Nephron (organoid): ENCODE measurements at regions not wholly inside any gene's neighbourhood (a gene's known extent, or its start where the extent isn't known, plus 50 kb on each side); places are given as distances from the start of the nearest gene placed in this dataset.

Source experiments
- H3K27ac Mint-ChIP-seq, 3 experiments: 2 replicates each; pipeline ENCODE4 v1.8.0; 2020; ENCODE audit warnings: mixed read lengths in 3 of 3, mild to moderate bottlenecking in 2 of 3, moderate library complexity in 1 of 3
- H3K27me3 Mint-ChIP-seq: 2 replicates; pipeline ENCODE4 v1.8.0; 2021; ENCODE audit warnings: low read depth, mild to moderate bottlenecking, moderate library complexity, mixed read lengths
- H3K36me3 Mint-ChIP-seq: 2 replicates; pipeline ENCODE4 v1.8.0; 2020; ENCODE audit warnings: low read depth, mixed read lengths
- H3K4me1 Mint-ChIP-seq: 2 replicates; pipeline ENCODE4 v1.8.0; 2020; ENCODE audit warnings: mixed read lengths
- H3K4me3 Mint-ChIP-seq, 3 experiments: 2 replicates each; pipeline ENCODE4 v1.8.0; 2020; ENCODE audit warnings: mild to moderate bottlenecking in 3 of 3, mixed read lengths in 3 of 3, moderate library complexity in 2 of 3
- H3K9me3 Mint-ChIP-seq: 2 replicates; pipeline ENCODE4 v1.8.0; 2020; ENCODE audit warnings: mixed read lengths
- TF ChIP-seq, protein P1 (sequence below), 3 experiments: fragments of 200-600 bp; sonication (generic); IDR thresholded peaks; one replicate each; pipeline ENCODE4 v1.5.0; 2021; ENCODE audit warnings: antibody characterized with exemption in 3 of 3; ENCODE audit not compliant: unreplicated experiment in 3 of 3

GRCh38 chr18:54521846-54522245, 69.2 kb upstream of the DYNAP start:
- Mint-ChIP-seq H3K4me1 (no peaks in the 10 kb centered on the region), H3K36me3 (no peaks in the 10 kb centered on the region), H3K9me3 (no peaks in the 10 kb centered on the region), H3K27ac (no peak overlapping the region), H3K27me3 (no peaks in the 10 kb centered on the region), H3K4me3 (no peak overlapping the region)
- TF ChIP-seq, protein P1, sequence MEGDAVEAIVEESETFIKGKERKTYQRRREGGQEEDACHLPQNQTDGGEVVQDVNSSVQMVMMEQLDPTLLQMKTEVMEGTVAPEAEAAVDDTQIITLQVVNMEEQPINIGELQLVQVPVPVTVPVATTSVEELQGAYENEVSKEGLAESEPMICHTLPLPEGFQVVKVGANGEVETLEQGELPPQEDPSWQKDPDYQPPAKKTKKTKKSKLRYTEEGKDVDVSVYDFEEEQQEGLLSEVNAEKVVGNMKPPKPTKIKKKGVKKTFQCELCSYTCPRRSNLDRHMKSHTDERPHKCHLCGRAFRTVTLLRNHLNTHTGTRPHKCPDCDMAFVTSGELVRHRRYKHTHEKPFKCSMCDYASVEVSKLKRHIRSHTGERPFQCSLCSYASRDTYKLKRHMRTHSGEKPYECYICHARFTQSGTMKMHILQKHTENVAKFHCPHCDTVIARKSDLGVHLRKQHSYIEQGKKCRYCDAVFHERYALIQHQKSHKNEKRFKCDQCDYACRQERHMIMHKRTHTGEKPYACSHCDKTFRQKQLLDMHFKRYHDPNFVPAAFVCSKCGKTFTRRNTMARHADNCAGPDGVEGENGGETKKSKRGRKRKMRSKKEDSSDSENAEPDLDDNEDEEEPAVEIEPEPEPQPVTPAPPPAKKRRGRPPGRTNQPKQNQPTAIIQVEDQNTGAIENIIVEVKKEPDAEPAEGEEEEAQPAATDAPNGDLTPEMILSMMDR (IDR thresholded peaks at IDR 0.05; ENCODE audit: unreplicated experiment in 3 of 3) = no peak

DNA sequence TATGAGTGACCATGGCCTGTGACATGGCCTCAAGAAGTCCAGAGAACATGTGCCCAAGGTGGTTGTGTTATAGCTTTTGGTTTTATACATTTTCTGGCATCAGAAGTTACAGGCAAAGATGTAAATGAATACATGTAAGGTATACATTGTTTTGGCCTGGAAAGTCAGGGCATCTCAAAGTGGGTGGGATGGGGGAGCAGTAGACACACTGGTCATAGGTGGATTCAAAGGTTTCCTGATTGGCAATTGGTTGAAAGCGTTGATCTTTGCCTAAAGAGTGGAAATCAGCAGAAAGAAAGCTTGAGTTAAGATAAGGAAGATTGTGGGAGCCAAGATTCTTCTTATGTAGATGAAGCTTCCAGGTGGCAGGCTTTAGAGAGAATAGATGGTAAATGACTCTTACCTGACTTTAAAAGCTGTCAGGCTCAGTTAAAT, 62.1 kb upstream of the DYNAP start:
- Mint-ChIP-seq H3K9me3 (no peaks in the 10 kb centered on the region), H3K27ac (no peak overlapping the region), H3K4me1 (no peaks in the 10 kb centered on the region), H3K4me3 (no peak overlapping the region), H3K36me3 (no peaks in the 10 kb centered on the region), H3K27me3 (peaks cover 3% of the 10 kb centered on the region)
- TF ChIP-seq, protein P1 (IDR thresholded peaks at IDR 0.05; ENCODE audit: unreplicated experiment in 3 of 3) = no peak

DNA sequence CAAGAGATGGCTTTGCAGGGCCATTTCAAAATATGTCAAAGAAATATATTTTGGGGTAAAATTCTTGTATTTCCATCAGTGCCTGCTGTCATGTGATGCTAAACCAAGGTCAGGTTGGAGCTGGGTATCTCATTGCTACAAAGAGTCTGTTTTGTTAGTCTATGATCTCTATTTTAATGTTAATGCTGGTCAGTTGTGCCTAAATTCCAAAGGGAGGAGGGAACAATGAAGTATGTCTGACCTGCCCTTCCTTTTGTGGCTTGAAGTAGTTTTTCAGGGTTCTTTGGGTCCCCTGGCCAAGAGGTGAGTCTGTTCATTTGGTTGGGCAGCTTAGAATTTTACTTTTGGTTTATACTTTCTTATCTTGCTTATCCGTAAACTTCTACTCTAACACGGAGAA, 61.6 kb upstream of the DYNAP start:
- Mint-ChIP-seq H3K27ac (no peak overlapping the region), H3K4me1 (no peaks in the 10 kb centered on the region)

DNA sequence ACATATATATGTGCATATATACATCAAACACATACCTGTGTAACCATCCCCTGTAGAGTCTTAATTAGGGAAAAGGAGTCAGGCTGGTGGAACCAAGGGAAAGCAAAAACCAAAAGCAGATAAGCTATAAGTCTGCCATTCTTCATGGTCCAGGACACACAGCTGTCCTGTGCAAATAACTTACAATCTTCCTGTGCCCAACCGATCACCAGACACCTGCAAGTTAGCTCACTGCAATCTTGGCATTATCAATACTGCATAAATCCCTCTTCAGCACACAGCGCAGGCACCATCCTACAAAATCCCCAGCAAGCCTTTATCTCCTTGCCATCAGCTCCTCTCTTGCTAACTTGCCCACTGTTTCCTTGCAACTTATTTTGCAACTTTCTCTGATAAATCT, 60.8 kb upstream of the DYNAP start:
- no peaks in the 10 kb centered on the region for H3K4me1 Mint-ChIP-seq
- TF ChIP-seq, protein P1 (IDR thresholded peaks at IDR 0.05; ENCODE audit: unreplicated experiment in 3 of 3) = no peak
- H3K36me3 Mint-ChIP-seq = no peaks in the 10 kb centered on the region
- H3K27ac Mint-ChIP-seq = no peak overlapping the region
- peaks cover 3% of the 10 kb centered on the region for H3K27me3 Mint-ChIP-seq
- H3K9me3 Mint-ChIP-seq = no peaks in the 10 kb centered on the region
- H3K4me3 Mint-ChIP-seq = no peak overlapping the region

More for the DNA sequence above, 61.6 kb upstream of the DYNAP start:
- TF ChIP-seq, protein P1 (IDR thresholded peaks at IDR 0.05; ENCODE audit: unreplicated experiment in 3 of 3) = no peak
- peaks cover 3% of the 10 kb centered on the region for H3K27me3 Mint-ChIP-seq
- no peaks in the 10 kb centered on the region for H3K36me3 Mint-ChIP-seq
- H3K9me3 Mint-ChIP-seq = no peaks in the 10 kb centered on the region
- H3K4me3 Mint-ChIP-seq = no peak overlapping the region

DNA sequence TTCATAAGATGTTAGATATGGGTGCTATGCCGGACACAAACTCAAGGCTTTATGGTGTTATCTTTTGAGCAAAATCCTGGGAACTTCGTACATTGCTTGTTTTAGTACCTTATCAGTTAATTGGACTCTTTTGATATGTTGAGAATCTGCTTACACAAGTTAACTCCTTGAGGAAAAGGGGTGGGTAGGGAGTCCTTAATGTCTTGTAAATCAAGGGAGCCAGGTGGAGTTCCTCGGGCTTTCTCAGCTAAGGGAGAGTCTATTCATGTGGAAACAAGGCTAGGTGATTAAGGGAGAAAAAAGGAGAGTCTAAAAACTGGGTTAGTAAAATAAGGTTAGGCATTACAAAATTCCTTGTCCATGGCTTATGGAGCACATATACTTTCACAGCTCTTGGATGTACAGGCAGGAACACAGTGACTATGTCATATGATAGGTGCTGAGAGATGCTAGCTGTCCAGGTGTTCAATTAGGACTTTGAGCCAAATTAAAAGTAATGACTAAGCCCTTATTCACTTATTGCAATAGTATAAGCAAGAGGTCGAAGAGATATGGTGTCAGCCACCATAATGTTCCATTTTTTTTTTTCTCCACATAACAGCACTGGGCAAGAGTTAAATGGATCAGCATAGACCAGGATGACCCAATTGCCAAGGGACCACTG, 59.5 kb upstream of the DYNAP start:
- Mint-ChIP-seq H3K27ac (peak overlapping the region in 1 of 3 experiments; percentile 34), H3K36me3 (no peaks in the 10 kb centered on the region), H3K4me1 (no peaks in the 10 kb centered on the region), H3K4me3 (no peak overlapping the region), H3K27me3 (peaks cover 3% of the 10 kb centered on the region), H3K9me3 (no peaks in the 10 kb centered on the region)
- TF ChIP-seq, protein P1 (IDR thresholded peaks at IDR 0.05; ENCODE audit: unreplicated experiment in 3 of 3) = no peak

DNA sequence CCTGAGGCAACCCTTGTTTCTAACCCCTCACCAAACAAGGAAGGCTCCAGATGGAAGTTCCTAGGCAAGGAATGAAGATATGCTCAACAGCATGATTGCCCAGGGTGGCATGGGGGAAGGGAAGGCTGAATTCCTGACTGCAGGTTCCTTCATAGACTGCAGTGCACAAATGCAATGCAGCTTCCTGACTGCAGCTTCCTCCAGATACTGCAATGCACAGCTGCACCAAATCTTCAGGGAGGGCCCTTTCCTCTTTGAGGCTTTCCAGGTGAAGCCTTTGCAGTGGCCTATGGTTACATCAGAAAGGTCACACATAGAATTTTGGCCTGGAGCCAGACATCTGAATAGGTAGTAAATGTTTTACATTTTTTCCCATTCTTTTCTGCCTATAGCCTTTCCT, 58.8 kb upstream of the DYNAP start:
- H3K4me1 Mint-ChIP-seq = no peaks in the 10 kb centered on the region
- TF ChIP-seq, protein P1 (IDR thresholded peaks at IDR 0.05; ENCODE audit: unreplicated experiment in 3 of 3) = no peak
- H3K36me3 Mint-ChIP-seq = no peaks in the 10 kb centered on the region
- H3K9me3 Mint-ChIP-seq = no peaks in the 10 kb centered on the region
- H3K27me3 Mint-ChIP-seq = peaks cover 3% of the 10 kb centered on the region
- peak overlapping the region in 1 of 3 experiments; percentile 34 for H3K27ac Mint-ChIP-seq
- H3K4me3 Mint-ChIP-seq = no peak overlapping the region
